M059J (cell line): ENCODE measurements at regions not wholly inside any gene's neighbourhood (a gene's known extent, or its start where the extent isn't known, plus 50 kb on each side); places are given as distances from the start of the nearest gene placed in this dataset.
"Not testable (repeated sequence)": the region's sequence is repeated elsewhere in the genome, so short reads cannot be mapped to it uniquely, and the experiment has no call there.

Experiments
- DNase-seq: peaks from one replicate; pipeline ENCODE4 v3.0.0-alpha.2; 2012; ENCODE audit warnings: low read depth

DNA sequence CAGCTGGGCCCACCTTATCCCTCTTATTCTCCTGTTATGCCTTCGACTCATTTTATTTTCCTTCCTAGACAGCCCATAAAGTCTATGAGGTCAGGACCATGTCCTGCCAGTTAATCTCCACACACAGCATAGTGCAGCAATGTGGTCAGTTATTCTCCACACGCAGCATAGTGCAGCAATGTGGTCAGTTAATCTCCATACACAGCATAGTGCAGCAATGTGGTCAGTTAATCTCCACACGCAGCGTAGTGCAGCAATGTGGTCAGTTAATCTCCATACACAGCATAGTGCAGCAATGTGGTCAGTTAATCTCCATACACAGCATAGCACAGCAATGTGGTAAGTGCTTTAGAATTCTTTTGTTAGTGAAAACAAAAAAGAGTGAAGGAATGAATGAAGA lies 77.8 kb downstream of the TEX36 start:
- DNase-seq = peak; percentile 64

DNA sequence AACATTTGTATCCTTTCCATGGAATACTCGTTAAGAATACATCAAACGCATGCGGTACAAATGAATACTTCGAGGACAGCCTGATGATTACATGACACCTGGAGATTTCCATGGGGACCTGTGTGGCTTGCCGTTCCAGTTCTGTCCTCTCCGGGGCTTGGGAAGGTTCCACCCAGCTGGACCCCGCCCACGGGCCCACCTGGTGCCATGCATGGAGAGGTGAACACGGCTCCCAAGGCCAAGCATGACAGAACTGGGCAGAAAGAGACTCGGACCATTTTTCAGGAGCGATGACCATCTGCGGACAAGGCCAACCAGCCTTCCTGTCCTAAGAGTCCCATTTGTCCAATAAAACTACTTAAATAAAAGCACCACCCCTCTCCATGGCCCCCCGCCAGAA lies 80.1 kb downstream of the TEX36 start:
- DNase-seq = no peak

DNA sequence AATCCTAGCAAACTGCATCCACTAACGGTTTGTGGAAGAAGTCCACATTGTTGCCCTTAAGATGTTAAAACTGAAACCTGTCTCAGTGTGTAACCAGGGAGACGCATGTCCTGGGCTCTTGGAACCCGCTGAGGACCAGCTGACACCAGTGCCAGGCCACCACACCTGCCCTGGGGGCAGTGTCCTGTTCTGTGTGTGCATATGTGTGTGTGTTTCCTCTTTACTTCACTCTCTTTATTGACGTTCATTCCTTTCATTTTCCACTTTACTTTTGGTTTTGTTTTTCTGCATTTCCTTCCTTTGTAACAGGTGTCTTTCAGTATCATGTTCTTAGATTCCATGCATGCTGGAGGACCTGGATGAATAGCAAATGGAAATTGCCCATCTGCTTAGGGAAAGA lies 83.8 kb downstream of the TEX36 start:
- DNase-seq = no peak

DNA sequence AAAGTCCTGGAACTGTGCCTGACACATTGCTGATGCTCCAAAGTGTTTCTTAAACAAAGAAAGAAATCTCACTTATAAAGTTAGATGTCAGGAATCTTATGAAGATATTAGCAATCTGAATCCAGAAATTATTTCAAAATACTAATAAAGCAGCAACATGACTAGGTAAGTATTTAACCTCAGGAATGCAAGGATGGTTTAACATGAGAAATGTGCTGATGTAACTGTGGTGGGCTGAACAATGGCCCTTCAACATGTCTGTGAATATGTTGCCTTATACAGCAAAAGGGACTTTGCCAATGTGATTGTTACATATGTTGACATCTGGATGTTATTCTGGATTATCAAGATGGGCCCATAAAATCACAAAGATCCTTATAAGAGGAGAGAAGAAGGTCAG lies 87.1 kb downstream of the TEX36 start:
- DNase-seq = no peak

DNA sequence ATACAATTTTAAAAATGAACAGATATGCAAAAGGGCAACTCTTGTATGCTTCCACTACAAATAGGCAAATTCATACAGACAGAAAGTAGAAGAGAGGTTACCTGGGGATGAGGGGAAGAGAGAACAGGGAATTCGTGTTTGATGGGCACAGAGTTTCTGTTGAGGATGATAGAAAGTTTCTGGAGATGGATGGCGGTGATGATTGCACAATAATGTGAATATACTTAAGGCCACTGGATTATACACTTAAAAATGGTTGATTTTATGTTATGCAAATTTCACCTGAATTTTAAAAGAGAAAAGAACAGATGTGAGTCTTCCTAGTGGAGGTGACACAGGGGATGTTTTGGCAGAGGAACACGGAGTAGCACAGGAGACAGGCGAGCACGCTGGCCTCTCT lies 89.3 kb downstream of the TEX36 start:
- no peak for DNase-seq

DNA sequence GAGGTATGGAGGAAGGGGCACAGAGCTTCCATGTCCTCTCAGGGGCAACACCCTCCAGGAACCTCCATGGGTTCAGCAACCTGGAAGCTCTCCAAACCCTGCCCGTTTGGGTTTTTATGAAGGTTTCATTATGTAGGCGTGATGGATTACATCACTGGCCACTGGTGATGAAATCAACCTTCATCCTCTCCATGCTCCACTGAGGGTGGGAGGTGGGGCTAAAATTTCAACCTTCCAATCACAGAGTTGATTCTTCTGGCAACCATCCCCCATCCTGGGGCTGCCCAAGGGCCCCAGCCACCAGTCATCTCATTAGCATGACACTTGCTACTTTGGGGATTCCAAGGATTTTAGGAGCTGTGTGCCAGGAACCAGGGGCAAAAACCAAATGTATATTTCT lies 90.1 kb downstream of the TEX36 start:
- no peak for DNase-seq

DNA sequence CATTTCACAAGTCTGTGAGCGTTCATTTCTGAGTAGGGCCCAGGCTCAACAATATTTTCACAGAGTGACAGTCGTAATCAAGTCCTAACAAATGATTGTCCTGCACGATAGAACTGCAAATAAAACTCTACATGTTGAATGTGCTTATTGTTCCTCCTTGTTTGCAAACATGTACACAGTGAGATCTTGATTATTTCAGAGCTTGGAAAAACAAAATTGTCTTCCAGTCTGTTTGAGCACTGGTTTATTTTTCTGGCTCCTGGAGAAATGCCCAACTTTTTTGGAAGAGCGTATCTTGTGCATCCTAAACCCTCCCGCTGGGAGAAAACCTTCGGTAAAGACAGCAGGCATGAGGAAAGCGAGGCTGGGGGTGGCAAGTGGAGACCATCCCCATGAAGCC lies 91.1 kb downstream of the TEX36 start:
- no peak for DNase-seq

DNA sequence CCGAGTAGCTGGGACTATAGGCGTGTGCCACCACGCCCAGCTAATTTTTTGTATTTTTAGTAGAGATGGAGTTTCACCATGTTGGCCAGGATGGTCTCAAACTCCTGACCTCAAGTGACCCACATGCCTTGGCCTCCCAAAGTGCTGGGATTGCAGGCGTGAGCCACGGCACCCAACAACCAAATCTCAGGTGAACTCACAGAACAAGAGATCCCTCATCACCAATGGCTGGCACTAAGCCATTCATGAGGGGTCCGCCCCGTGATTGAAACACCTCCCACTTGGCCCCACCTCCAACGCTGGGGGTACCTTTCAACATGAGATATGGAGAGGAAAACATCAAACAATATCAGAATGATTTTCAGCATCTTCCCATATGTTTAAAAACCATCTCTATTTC lies 94.2 kb downstream of the TEX36 start:
- not testable (repeated sequence) for DNase-seq

DNA sequence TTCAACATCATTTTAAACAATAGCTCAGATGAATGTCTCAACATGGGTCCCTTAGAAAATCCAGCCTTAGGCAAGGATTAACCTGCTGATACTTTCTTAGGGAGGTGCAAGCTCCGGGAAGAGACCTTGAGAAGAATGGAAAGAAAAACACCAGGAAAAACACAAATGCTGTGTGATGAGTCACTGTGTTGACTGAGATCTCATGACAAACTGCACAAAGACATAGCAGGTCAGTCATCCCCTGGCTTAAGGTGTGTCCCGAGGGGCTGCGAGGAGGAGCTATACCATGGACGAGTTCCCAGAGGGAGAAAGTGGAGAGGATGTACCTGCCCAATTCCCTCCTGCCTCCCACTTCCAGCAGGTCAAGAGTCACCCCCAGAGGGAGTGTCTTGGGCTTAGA lies 98.0 kb downstream of the TEX36 start:
- DNase-seq = peak; percentile 21

DNA sequence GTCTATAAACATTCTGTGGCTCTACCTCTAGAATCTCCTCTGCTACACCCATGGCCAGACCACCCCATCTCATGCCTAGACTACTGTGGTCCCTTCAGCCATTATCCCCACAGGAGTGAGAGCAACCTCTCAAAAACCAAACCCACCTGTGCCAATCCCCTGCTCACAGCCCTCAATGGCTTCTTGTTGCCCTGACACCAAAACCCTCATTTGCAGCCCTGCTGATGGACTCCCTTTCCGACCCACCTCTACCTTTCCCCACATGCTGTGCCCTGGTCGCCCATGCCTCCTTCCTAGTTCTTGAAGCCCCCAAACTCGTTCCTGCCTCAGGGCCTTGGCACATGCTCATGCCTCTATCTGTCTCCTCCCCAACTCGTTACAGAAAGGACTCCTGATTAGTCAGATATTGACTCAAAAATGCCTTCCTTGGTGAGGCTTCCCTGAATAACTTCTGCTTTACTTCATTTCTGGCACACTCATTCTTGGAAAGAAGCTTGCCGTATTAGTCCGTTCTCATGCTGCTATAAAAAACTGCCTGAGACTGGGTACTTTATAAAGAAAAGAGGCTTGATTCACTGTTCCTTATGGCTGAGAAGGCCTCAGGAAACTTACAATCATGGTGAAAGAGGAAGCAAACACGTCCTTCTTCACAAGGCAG lies 104.2 kb downstream of the TEX36 start:
- no peak for DNase-seq

DNA sequence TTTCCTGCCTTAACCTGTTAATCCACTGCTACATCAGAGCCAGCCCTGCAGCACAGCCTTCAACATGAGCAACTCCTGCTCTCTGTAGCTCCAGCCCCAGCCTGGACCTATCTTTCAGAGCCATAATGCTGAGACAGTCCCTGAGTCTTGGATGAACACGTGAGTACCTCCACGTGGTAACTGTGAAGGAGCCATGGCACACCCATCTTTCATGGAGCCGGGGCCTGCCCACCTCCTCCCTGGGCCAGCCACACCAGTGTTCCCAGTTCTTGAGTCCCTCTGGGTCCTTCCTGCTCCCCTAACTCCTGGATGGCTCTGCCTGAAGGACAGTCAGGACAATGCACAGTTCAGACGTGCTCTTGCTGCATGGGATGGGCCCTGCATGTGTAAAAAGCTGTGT lies 107.1 kb downstream of the TEX36 start:
- no peak for DNase-seq

DNA sequence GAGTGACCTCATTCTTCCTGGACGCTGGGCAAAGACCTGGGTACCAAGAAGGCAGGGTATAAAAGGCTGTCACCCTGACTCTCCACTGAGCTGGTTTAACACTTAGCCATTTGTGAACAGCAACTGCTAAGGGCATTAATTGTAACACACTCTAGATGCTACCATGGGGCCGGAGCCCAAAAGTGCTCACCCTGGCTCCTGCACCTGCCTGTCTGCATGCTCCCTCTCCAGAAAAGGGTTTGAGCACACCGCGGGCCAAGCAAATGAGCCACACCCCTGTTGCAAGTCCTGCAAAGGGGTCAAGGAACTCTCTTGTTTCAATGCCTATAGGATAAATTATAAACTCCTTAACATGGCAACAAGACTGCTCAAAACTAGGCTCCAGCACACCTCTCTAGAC lies 114.8 kb downstream of the TEX36 start:
- no peak for DNase-seq

DNA sequence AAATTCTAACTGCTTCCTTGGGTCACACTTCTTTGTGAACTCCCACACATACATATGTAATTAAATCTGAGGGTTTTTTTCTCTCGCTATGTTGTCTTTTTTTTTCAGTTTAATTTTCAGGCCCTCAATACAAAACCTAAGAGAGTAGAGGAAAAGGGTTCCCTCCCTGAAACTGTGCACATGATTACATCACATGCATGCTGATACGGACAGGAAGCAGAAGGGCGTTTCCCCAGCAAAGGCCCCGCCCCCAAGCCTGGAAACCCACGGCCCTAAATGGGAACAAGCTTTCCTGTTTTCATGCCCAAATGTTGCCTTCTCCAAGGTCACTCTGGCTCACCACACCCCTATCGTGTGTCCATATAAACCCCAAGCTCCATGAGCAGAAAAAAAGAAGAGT lies 115.4 kb downstream of the TEX36 start:
- no peak for DNase-seq

DNA sequence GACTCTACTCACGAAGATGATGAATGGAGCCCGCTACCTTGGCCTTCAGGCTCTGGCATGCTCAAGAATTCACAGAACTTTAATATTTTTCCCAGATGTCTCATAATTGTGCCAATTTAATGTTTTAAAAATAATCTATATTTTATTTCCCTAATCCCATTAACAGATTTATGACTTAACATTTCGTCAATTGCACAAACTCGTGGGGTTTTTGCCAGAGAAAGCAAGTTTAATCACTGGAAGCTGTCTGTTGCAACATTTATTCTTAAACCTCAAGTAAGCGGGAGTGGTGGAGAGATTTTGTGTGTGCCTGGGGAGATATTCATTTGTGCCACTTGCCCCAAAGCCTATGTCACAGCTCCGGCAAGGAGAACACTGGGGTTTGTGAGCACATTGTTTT lies 117.9 kb downstream of the TEX36 start:
- DNase-seq = no peak

DNA sequence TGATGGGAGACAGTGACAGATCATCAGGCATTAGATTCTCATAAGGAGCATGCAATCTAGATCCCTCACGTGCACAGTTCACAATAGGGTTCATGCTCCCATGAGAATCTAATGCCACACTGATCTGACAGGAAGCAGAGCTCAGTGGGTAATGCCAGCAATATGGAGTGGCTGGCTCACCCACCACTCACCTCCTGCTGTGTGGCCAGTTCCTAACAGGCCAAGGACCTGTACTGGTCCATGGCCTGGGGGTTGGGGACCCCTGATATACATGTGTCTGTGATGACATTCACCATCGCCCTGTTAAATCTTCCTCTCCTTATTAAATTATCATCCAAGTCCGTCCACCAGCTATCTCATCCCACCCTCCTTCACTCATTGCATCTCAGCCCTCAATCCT lies 118.4 kb downstream of the TEX36 start:
- no peak for DNase-seq

DNA sequence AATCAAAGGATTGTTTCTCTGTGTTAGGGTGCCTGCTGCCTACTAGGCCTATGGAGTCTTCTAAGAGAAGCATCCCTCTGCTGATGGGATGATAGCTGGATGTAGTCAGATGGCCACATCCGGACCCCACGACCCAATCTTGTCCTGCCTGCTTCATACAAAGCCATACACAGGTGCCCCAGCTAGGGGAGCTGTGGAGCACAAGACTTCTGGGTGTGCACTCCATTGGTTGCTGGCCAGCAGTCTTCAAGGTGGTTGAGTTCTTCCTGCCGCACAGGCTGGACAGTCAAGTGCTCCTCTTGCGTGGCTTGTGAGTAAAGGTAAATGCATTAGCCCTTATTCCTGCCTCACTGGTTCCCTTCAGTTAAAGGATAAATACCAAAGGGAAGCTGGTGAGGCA lies 120.2 kb downstream of the TEX36 start:
- no peak for DNase-seq

DNA sequence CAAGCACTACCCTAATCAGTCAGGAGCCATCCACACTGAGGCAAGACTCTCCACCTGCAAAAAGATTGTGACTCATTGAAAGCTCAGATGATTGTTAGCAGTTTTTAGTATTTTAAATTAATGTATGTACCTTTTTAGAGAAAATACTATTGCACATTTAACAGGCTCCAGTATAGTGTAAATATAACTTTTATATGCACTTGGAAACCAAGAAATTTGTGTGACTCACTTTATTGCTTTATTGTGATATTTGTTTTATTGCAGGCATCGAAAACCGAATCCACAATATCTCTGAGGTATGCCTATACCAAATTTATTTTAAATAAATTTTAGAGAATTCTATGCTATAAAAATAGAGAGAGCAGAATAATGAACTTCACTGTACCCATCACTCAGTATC lies 122.0 kb downstream of the TEX36 start:
- DNase-seq = no peak

DNA sequence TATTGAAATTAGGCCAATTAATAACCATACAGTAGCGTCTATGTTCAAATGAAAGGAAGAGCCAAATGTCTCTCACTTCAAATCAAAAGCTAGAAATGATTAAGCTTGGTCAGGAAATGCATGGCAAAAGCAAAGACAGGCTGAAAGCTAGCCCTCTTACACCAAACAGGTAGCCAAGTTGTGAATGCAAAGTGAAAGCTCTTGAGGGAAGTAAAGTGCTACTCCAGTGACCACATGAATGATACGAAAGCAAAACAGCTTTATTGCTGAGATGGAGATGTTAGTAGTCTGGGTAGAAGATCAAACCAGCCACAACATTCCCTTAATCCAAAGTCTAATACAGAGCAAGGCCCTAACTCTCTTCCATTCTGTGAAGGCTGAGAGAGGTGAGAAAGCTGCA lies 123.8 kb downstream of the TEX36 start:
- no peak for DNase-seq

DNA sequence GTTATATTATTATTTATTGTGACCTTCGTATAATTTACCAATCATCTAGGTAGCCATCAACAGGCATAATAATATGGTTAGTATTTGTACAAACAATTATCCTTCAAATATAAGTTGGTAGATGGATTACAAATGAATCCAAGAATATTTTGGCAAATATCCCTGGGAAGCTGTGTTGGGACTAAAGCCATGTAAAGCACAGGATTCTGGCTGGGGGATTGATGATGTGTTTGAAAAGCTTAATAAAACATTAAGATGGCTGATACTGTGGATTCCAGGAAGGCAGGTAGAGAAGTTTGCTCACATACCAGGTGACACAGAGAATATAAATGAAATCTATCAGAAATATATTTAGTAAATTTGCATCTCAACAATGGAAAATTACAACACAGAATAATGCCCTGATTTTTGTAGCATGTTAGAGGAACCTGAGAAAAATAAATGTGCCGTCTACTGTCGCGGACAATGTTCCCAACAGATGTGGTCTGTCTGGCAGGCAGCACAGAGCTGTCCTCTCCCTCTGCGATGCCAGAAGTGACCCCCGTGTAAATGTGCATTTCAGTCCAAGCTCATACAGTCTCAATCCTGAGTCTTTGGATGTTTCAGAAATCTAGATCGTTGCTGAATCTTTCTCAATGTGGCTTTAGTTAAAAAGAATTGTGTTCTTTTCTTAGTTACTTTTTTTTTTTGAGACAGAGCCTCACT lies 125.0 kb downstream of the TEX36 start:
- DNase-seq = no peak

DNA sequence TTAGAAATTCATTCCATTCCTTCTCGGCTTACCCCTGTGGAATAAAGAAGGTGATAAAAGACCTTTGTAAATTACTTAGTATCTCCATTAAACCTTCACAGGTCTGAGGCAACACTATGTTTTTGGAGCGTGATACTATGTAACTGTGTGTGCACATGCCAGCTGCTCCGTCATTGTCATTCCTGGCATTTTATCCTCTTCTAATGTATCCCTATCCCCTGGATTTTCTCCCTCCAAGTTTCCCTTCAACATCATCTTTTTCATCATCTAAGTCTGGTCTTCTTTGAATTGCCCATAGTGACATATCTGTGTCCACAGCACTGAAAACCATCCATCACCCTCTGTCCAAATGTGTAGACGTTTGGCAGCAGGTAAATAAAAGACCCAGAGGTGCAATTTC lies 125.7 kb downstream of the TEX36 start:
- DNase-seq = no peak

DNA sequence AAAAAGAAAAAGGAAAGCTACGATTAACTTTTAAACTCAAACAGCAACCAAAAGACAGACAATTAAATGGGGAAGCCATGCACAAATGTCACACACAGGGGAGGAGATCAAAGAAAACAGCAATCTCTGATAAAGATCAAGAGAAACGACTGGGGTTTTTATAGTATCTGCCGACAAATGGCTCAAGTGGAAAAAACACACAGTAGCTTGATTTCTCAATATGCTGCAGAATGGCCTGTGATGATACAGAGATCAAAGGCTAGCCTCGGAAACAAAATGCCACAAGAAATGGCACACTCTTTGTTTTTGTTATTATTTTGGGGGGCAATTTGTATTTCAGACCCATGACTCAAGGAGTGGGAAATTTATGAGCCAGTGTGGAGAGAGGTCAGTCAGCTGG lies 126.1 kb downstream of the TEX36 start:
- no peak for DNase-seq

DNA sequence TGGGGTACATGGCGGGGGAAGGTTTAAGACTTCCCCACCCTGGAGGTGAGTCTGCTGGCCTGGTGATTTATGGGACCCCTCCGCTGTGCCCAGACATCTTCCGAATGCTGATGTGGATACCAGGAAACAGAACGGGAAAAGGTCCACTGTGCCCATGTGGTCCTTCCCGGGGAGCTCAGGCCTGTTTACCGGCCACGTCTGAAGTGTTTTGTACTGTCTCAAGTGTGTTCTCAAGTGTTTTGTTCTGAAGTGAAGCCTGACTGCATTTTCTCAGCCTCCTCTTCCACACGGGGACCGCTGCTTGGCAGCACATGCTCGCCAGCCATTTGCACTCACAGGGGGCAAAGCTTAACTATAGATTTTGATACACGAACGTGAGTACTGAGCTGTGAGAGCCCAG lies 127.2 kb downstream of the TEX36 start:
- DNase-seq = no peak

DNA sequence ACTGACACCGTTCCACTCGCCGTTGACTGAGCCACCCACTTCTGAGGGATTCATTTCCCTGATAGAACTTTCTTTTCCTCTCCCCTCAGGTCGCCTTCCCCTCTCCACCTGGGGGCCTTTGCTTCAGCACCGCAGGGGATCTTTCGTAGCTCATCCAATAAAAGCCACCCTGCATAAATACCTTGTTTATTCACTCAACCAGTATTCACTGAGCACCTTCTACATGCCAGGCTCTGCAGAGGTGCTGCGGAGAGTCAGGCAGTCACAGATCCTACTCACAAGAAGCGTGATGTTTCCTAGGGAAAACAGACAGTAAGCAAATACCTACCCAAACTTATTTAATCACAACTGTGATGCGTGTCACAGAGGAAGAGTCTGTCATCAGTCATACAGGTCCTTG lies 127.7 kb downstream of the TEX36 start:
- no peak for DNase-seq

DNA sequence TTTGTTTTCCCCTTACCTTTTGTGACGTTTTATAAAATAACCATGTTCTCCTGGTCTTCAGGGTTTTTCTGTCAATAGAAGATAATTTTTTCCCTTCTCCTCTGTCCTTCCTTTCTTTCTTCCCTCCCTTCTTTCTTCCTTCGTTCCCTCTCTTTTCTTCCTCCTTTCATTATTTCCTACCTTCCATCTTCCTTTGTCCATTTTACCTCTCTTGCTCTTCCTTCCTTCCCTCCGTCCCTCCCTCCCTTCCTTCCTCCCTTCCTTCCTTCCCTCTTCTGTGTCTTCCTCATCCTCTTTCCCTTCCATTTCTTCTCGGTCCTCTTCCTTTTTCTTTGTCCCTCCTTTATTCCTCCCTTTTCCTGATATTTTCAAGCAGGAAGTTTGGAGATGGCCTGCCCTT lies 128.2 kb downstream of the TEX36 start:
- no peak for DNase-seq
